Adrenal gland (tissue), 9 donors: ENCODE measurements at regions not wholly inside any gene's neighbourhood (a gene's known extent, or its start where the extent isn't known, plus 50 kb on each side); places are given as distances from the start of the nearest gene placed in this dataset.

ENCODE experiments used
- DNase-seq, 7 donors: peaks; one replicate each; pipeline ENCODE4 v3.0.0-alpha.2; 2019 to 2020
- H3K27ac ChIP-seq, 5 donors: fragments of 200-600 bp; sonication (generic) in 4 of 5; 1 replicate in 3 of 5; 2 replicates in 2 of 5; pipeline versions ENCODE4 v1.5.1 to v1.8.0; 2016 to 2020; ENCODE audit warnings: mild to moderate bottlenecking in 1 of 5
- H3K27me3 ChIP-seq: fragments of 200-600 bp; 2 replicates; pipeline ENCODE4 v1.8.0; 2021
- H3K36me3 ChIP-seq, 2 donors: fragments of 200-600 bp; replicated peaks in 1 of 2; 1 replicate in 1 of 2; 2 replicates in 1 of 2; pipeline versions ENCODE4 v1.5.1 to v1.8.0; 2018 to 2022
- H3K4me1 ChIP-seq, 2 donors: fragments of 200-600 bp; replicated peaks in 1 of 2; 1 replicate in 1 of 2; 2 replicates in 1 of 2; pipeline versions ENCODE4 v1.5.1 to v1.8.0; 2018 to 2021
- H3K4me3 ChIP-seq, 4 donors: fragments of 200-600 bp; sonication (generic) in 3 of 4; one replicate each; pipeline ENCODE4 v1.5.1; 2016 to 2018
- H3K9me3 ChIP-seq, 3 donors: fragments of 200-600 bp; sonication (generic) in 1 of 3; replicated peaks in 1 of 3; 1 replicate in 2 of 3; 2 replicates in 1 of 3; pipeline versions ENCODE4 v1.5.1 to v1.8.0; 2016 to 2021
- POLR2A ChIP-seq, 2 donors: fragments of 450-650 bp; IDR thresholded peaks; one replicate each; pipeline ENCODE4 v1.6.1; 2017; ENCODE audit warnings: antibody characterized with exemption in 2 of 2, mild to moderate bottlenecking in 2 of 2, moderate library complexity in 1 of 2
- WGBS, 4 donors: extraction: QIAGEN DNeasy Blood & Tissue Kit in 2 of 4; methylation state at CpG; one replicate each; pipeline versions ENCODE4 v1.1.5 to v1.1.7; 2013 to 2017; 5-methylcytosine and 5-hydroxymethylcytosine counted together
- intact Hi-C, 2 donors: fragments of 100-400 bp; cut with DNase I; formaldehyde crosslinking; loops; one replicate each; pipeline versions ENCODE4 v1.14.1 to v1.15.0; 2022 to 2023
- TF ChIP-seq, protein P1 (sequence below), 6 experiments: fragments of 450-650 bp in 4 of 6; fragments of 200-600 bp in 2 of 6; sonication (generic) in 1 of 6; IDR thresholded peaks; 1 replicate in 5 of 6; 2 replicates in 1 of 6; pipeline versions ENCODE4 v1.5.1 to v1.8.0; 2016 to 2021; ENCODE audit warnings: antibody characterized with exemption in 6 of 6, mild to moderate bottlenecking in 2 of 6, moderate library complexity in 1 of 6
- donor health status: healthy with polysubstance abuse.
- donor health status: Bipolar disorder and iron deficiency.
- donor health status: DM: yes; HTN: yes; CAD: no.
- donor health status: DM: no; HTN: no; CAD: no.
- donor health status: DM: no; HTN: no; CAD: no.

DNA sequence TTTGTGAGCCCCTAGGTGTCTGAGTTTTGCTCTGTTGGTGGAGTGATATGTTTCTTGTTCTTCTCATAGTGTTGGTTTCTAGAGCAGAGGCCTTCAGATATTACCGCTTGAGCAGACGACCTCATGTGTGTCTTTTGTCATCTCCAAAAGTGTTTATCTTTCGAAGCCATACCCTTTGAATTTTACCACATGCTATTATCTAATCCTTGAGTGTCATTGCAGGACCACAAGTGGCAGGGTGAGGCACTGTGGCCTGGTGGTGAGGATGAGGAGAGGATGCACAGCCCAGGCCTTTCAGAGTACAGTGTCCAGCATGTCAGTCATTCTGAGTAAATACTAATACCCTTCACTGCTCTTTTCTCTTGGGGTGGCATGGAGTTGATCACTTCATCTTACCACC, 57.2 kb upstream of the CISTR start:
- H3K27ac ChIP-seq = no peak overlapping the region
- DNase-seq = no peak
- TF ChIP-seq, protein P1, sequence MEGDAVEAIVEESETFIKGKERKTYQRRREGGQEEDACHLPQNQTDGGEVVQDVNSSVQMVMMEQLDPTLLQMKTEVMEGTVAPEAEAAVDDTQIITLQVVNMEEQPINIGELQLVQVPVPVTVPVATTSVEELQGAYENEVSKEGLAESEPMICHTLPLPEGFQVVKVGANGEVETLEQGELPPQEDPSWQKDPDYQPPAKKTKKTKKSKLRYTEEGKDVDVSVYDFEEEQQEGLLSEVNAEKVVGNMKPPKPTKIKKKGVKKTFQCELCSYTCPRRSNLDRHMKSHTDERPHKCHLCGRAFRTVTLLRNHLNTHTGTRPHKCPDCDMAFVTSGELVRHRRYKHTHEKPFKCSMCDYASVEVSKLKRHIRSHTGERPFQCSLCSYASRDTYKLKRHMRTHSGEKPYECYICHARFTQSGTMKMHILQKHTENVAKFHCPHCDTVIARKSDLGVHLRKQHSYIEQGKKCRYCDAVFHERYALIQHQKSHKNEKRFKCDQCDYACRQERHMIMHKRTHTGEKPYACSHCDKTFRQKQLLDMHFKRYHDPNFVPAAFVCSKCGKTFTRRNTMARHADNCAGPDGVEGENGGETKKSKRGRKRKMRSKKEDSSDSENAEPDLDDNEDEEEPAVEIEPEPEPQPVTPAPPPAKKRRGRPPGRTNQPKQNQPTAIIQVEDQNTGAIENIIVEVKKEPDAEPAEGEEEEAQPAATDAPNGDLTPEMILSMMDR (IDR thresholded peaks at IDR 0.05) = no peak
- TF ChIP-seq POLR2A (IDR thresholded peaks at IDR 0.05) = no peak
- no peaks in the 10 kb centered on the region for H3K4me1 ChIP-seq
- H3K9me3 ChIP-seq = no peaks in the 10 kb centered on the region
- H3K36me3 ChIP-seq = no peaks in the 10 kb centered on the region
- WGBS, 4 donors = 59 to 61% (median 61%) methylated on average over 3 of the region's 3 CpGs
- H3K27me3 ChIP-seq = peaks cover 18% of the 10 kb centered on the region
- no peak overlapping the region for H3K4me3 ChIP-seq
- intact Hi-C loops = no loop called here

DNA sequence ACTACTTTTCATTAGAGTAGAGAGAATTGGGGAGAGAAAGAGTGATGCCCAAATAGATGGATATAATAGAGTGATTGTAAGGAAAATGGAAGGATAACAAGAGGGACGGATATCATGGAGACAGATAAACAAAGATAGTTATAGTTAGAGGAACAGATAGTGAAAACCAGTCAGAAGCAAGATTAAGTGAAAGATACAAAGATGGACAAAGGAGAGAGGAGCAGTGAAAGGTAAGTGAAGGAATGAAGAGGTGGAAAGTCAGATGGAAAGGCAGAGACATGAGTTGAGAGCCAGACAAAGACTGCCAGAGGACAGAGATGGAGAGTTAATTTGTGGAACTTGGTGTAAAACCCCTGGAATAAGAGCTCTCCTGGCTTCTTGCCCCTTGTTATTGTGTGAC, 59.2 kb upstream of the CISTR start:
- H3K27me3 ChIP-seq = peaks cover 28% of the 10 kb centered on the region
- no peaks in the 10 kb centered on the region for H3K4me1 ChIP-seq
- intact Hi-C loops = no loop called here
- H3K9me3 ChIP-seq = no peaks in the 10 kb centered on the region
- no peaks in the 10 kb centered on the region for H3K36me3 ChIP-seq
- no peak overlapping the region for H3K4me3 ChIP-seq
- no peak overlapping the region for H3K27ac ChIP-seq
- no peak for DNase-seq
- TF ChIP-seq, protein P1 (IDR thresholded peaks at IDR 0.05) = no peak
- no peak for TF ChIP-seq POLR2A (IDR thresholded peaks at IDR 0.05)
- 70 to 78% (median 76%) methylated on average over 1 of the region's 1 CpG for WGBS, 4 donors

DNA sequence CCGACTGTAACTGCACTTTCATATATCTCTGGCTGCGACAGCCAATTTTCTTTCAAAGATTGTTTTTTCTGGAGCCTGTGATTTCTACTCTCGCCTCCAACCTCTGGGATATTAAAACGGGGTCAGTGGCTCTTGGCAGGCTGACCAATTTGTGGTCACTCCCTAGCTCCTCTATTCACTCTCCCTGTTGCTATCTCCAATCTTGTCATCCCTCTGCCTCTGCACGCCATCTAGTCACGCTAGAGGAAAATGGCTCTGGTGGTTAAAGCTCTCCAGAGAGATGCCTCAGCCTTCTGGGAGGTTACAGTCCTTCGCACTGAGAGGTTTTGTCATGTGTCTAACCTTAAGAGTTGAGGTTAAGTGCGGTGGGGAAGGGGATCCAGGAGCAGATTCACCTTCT, 59.8 kb upstream of the CISTR start:
- TF ChIP-seq POLR2A (IDR thresholded peaks at IDR 0.05) = no peak
- TF ChIP-seq, protein P1 (IDR thresholded peaks at IDR 0.05) = no peak
- Histone ChIP-seq H3K27me3 (peaks cover 29% of the 10 kb centered on the region), H3K27ac (no peak overlapping the region)

DNA sequence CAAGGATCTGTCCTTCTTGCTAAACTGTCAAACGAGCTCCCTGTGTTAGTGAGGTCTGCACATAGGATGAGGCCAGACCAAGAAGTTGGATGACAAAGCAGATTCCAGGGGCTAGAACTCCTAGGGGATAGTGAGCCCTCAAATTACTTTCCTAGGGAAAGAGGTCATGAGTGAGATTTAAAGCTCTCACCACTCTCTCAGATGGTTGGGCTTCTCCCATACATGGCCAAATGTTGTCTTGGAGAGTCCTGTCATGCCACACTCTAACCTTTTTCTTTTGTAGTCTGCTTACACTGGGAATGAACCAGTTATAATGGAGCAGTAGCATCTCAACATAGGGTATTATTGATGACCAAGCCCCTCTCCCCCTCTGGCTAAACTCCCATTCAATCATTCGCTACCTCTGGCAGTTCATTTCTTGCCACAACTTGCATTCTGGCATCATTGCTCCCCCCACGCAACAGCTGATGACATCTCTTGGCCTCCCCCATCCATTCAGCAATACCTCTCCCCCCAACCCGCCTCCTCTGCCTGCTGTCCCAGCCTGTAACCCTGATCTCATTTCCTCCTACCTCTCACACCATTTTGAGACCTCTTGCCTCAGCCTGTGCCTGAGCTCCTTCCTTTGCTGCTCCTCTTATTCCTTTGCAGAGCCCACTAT, 64.7 kb upstream of the CISTR start:
- no peaks in the 10 kb centered on the region for H3K9me3 ChIP-seq
- no peak overlapping the region for H3K27ac ChIP-seq
- H3K36me3 ChIP-seq = no peaks in the 10 kb centered on the region
- no peak for DNase-seq
- no peak overlapping the region for H3K4me3 ChIP-seq
- no peaks in the 10 kb centered on the region for H3K4me1 ChIP-seq
- TF ChIP-seq, protein P1 (IDR thresholded peaks at IDR 0.05) = no peak
- no peak for TF ChIP-seq POLR2A (IDR thresholded peaks at IDR 0.05)
- peaks cover 42% of the 10 kb centered on the region for H3K27me3 ChIP-seq
- intact Hi-C loops = no loop called here
- 60 to 83% (median 63%) methylated on average over 4 of the region's 4 CpGs for WGBS, 4 donors

More for the DNA sequence above, 59.8 kb upstream of the CISTR start:
- Histone ChIP-seq H3K9me3 (no peaks in the 10 kb centered on the region), H3K4me3 (no peak overlapping the region), H3K4me1 (no peaks in the 10 kb centered on the region), H3K36me3 (no peaks in the 10 kb centered on the region)
- DNase-seq = no peak
- intact Hi-C loops = no loop called here
- 53 to 58% (median 55%) methylated on average over 8 of the region's 8 CpGs for WGBS, 4 donors
